HCT116 (cell line): ENCODE measurements at regions not wholly inside any gene's neighbourhood (a gene's known extent, or its start where the extent isn't known, plus 50 kb on each side); places are given as distances from the start of the nearest gene placed in this dataset.

Source experiments
- ATAC-seq: fragments of 200-7000 bp; cut with Tn5 transposase; 2 replicates; pipeline ENCODE4 v1.9.1; 2020; ENCODE audit warnings: mild to moderate bottlenecking, moderate library complexity
- BruUV-seq: library from RNA; stranded (reverse); fragments of 400-500 nt; replicated peaks from 2 replicates; lab custom pipeline; 2021; lab: Mats Ljungman, UMichigan
- CTCF ChIA-PET: fragments of 300-600 bp; sonication (Branson Sonifier 250); formaldehyde crosslinking; loops from one replicate; lab custom pipeline; 2021; ENCODE audit warnings: antibody characterized with exemption; lab: Charles Lee
- POLR2A ChIA-PET: fragments of 300-600, 350-600 bp; sonication (Branson Sonifier 250); formaldehyde crosslinking; loops from one replicate; lab custom pipeline; 2021; ENCODE audit warnings: antibody characterized with exemption; lab: Charles Lee
- RAD21 ChIA-PET, 2 experiments: fragments of 300-600 bp; sonication (Branson Sonifier 250); formaldehyde crosslinking; loops; one replicate each; lab custom pipeline; 2023; ENCODE audit warnings: low total read pairs in 2 of 2; ENCODE audit not compliant: uncharacterized antibody in 2 of 2, unreplicated experiment in 2 of 2, low non-redundant PET in 1 of 2; lab: Charles Lee
- DNase-seq: peaks from one replicate; pipeline ENCODE4 v3.0.0-alpha.2; 2010; ENCODE audit warnings: low read depth, low spot score
- H2AFZ ChIP-seq: fragments of 200-600 bp; shearing (Covaris generic), sonication (generic); 2 replicates; pipeline ENCODE4 v1.6.1; 2017; ENCODE audit warnings: low read depth, mixed run types, mixed read lengths, antibody characterized with exemption, low read length; ENCODE audit not compliant: poor library complexity, severe bottlenecking
- H3K27ac ChIP-seq: 2 replicates; pipeline ENCODE4 v1.5.1; 2012; ENCODE audit warnings: low read depth, low read length
- H3K27me3 ChIP-seq: fragments of 200-600 bp; sonication (generic); 2 replicates; pipeline ENCODE4 v1.6.1; 2016; ENCODE audit warnings: mixed run types, low read length, mixed read lengths; ENCODE audit not compliant: insufficient read depth
- H3K36me3 ChIP-seq, 2 experiments: fragments of 200-500 bp in 1 of 2; fragments of 200-600 bp in 1 of 2; sonication (Bioruptor generic) in 1 of 2; sonication (generic) in 1 of 2; 2 replicates each; pipeline versions ENCODE4 v1.5.1 to v1.6.1; 2014 to 2016; ENCODE audit warnings: low read length in 2 of 2, inconsistent platforms in 1 of 2, mixed read lengths in 1 of 2, mixed run types in 1 of 2; ENCODE audit not compliant: insufficient read depth in 2 of 2, control insufficient read depth in 1 of 2
- H3K4me1 ChIP-seq, 2 experiments: fragments of 200-600 bp in 1 of 2; sonication (generic) in 1 of 2; 2 replicates each; pipeline versions ENCODE4 v1.5.1 to v1.6.1; 2012 to 2017; ENCODE audit warnings: low read length in 2 of 2, inconsistent platforms in 1 of 2, mild to moderate bottlenecking in 1 of 2, mixed read lengths in 1 of 2, mixed run types in 1 of 2, moderate library complexity in 1 of 2; ENCODE audit not compliant: insufficient read depth in 2 of 2, control insufficient read depth in 1 of 2
- H3K4me2 ChIP-seq: fragments of 200-600 bp; sonication (generic); 2 replicates; pipeline ENCODE4 v1.6.1; 2017; ENCODE audit warnings: mixed run types, low read length, mixed read lengths
- H3K4me3 ChIP-seq, 2 experiments: fragments of 200-600 bp in 1 of 2; sonication (generic) in 1 of 2; replicated peaks in 1 of 2; 2 replicates each; pipeline ENCODE4 v1.5.1; 2011 to 2016; ENCODE audit warnings: low read length in 2 of 2, control low read depth in 1 of 2, low read depth in 1 of 2, mild to moderate bottlenecking in 1 of 2, mixed read lengths in 1 of 2, mixed run types in 1 of 2
- H3K79me2 ChIP-seq: fragments of 200-600 bp; sonication (generic); 2 replicates; pipeline ENCODE4 v1.6.1; 2017; ENCODE audit warnings: mild to moderate bottlenecking, mixed run types, low read length, moderate library complexity, mixed read lengths; ENCODE audit not compliant: insufficient read depth
- H3K9ac ChIP-seq: fragments of 200-600 bp; sonication (generic); 2 replicates; pipeline ENCODE4 v1.6.1; 2016; ENCODE audit warnings: low read length, mixed read lengths
- H3K9me2 ChIP-seq: fragments of 200-600 bp; sonication (generic), shearing (Covaris generic); 2 replicates; pipeline ENCODE4 v1.6.1; 2017; ENCODE audit warnings: mixed run types, mild to moderate bottlenecking, moderate library complexity; ENCODE audit not compliant: insufficient read depth
- H3K9me3 ChIP-seq, 2 experiments: fragments of 200-500 bp in 1 of 2; fragments of 200-600 bp in 1 of 2; sonication (Bioruptor generic) in 1 of 2; sonication (generic) in 1 of 2; 2 replicates each; pipeline ENCODE4 v1.6.1; 2014 to 2017; ENCODE audit warnings: low read length in 2 of 2, mixed read lengths in 2 of 2, inconsistent platforms in 1 of 2, low read depth in 1 of 2, mild to moderate bottlenecking in 1 of 2, mixed run types in 1 of 2, moderate library complexity in 1 of 2; ENCODE audit not compliant: control insufficient read depth in 1 of 2, insufficient read depth in 1 of 2
- H4K20me1 ChIP-seq: fragments of 200-600 bp; sonication (generic), shearing (Covaris generic); 2 replicates; pipeline ENCODE4 v1.6.1; 2017; ENCODE audit warnings: mixed run types, mild to moderate bottlenecking, moderate library complexity; ENCODE audit not compliant: insufficient read depth
- CTCF ChIP-seq, 3 experiments: fragments of 200-600 bp in 1 of 3; sonication (generic) in 1 of 3; IDR thresholded peaks in 2 of 3; conservative IDR thresholded peaks in 1 of 3; 2 replicates each; pipeline ENCODE4 v1.5.1; 2012 to 2017; ENCODE audit warnings: low read depth in 2 of 3, low read length in 2 of 3, antibody characterized with exemption in 1 of 3, borderline replicate concordance in 1 of 3, control low read depth in 1 of 3, mild to moderate bottlenecking in 1 of 3, mixed read lengths in 1 of 3, mixed run types in 1 of 3, moderate library complexity in 1 of 3; ENCODE audit not compliant: insufficient read depth in 1 of 3
- EGR1 ChIP-seq: IDR thresholded peaks from 2 replicates; pipeline ENCODE4 v1.6.1; 2012; ENCODE audit warnings: low read depth
- ELF1 ChIP-seq: IDR thresholded peaks from 2 replicates; pipeline ENCODE4 v1.6.1; 2012; ENCODE audit warnings: low read depth, borderline replicate concordance
- EZH2 ChIP-seq: fragments of 200-600 bp; sonication (generic); IDR thresholded peaks from 2 replicates; pipeline ENCODE4 v1.6.1; 2017; ENCODE audit warnings: antibody characterized with exemption, mixed run types
- POLR2A ChIP-seq: IDR thresholded peaks from 2 replicates; pipeline ENCODE4 v1.7.0; 2011; ENCODE audit warnings: borderline replicate concordance; ENCODE audit not compliant: insufficient read depth, insufficient read length; ENCODE audit errors: extremely low read depth
- POLR2AphosphoS5 ChIP-seq: IDR thresholded peaks from 2 replicates; pipeline ENCODE4 v1.6.1; 2011; ENCODE audit warnings: mild to moderate bottlenecking, low read depth, low read length, moderate library complexity
- RAD21 ChIP-seq: IDR thresholded peaks from 2 replicates; pipeline ENCODE4 v1.6.1; 2012; ENCODE audit warnings: low read depth, mild to moderate bottlenecking
- SP1 ChIP-seq: IDR thresholded peaks from 2 replicates; pipeline ENCODE4 v1.6.1; 2012; ENCODE audit warnings: low read depth
- SRF ChIP-seq: IDR thresholded peaks from 2 replicates; pipeline ENCODE4 v1.6.1; 2012; ENCODE audit warnings: low read depth
- TCF7L2 ChIP-seq: IDR thresholded peaks from 2 replicates; pipeline ENCODE4 v1.7.0; 2011; ENCODE audit warnings: borderline replicate concordance, inconsistent platforms; ENCODE audit not compliant: insufficient read depth, insufficient read length; ENCODE audit errors: extremely low read depth
- YY1 ChIP-seq: IDR thresholded peaks from 2 replicates; pipeline ENCODE4 v1.6.1; 2011; ENCODE audit warnings: low read length, low read depth, moderate library complexity, mild to moderate bottlenecking; ENCODE audit not compliant: insufficient replicate concordance; ENCODE audit errors: extremely low read depth
- ZFX ChIP-seq: fragments of 450-650 bp; IDR thresholded peaks from 2 replicates; pipeline ENCODE4 v1.6.1; 2017
- intact Hi-C: fragments of 100-400 bp; cut with micrococcal nuclease; formaldehyde crosslinking; loops from 2 replicates; pipeline ENCODE4 v1.10.0; 2022
- TF ChIP-seq, protein P1 (sequence below): IDR thresholded peaks from 2 replicates; pipeline ENCODE4 v1.6.1; 2012
- TF ChIP-seq, protein P2 (sequence below): IDR thresholded peaks from 2 replicates; pipeline ENCODE4 v1.6.1; 2012; ENCODE audit warnings: low read depth
- TF ChIP-seq, protein P3 (sequence below): IDR thresholded peaks from 2 replicates; pipeline ENCODE4 v1.6.1; 2012

GRCh38 chr11:103547691-103548090 is 438.5 kb downstream of the DYNC2H1 start:
- TF ChIP-seq ZFX: no peak
- TF ChIP-seq POLR2AphosphoS5: no peak
- TF ChIP-seq TCF7L2: no peak
- no peak for TF ChIP-seq EZH2
- TF ChIP-seq ELF1: no peak
- Histone ChIP-seq H3K9me2 (no peaks in the 10 kb centered on the region), H3K36me3 (no peaks in the 10 kb centered on the region), H3K4me2 (no peak overlapping the region), H3K9me3 (no peaks in the 10 kb centered on the region), H3K79me2 (no peaks in the 10 kb centered on the region), H4K20me1 (no peaks in the 10 kb centered on the region), H3K27ac (no peak overlapping the region), H3K4me3 (no peak overlapping the region), H3K9ac (no peak overlapping the region), H2AFZ (no peak overlapping the region), H3K4me1 (no peaks in the 10 kb centered on the region), H3K27me3 (no peaks in the 10 kb centered on the region)
- ChIA-PET CTCF (no interaction called here), POLR2A (no interaction called here), RAD21 (no interaction called here)
- ATAC-seq (no peak), DNase-seq (no peak)
- no TSS peak for BruUV-seq
- intact Hi-C loops: loop anchor here (1.0 kb wide), 1 partner anchor 18 kb away; no protein-coding TSS in a partner anchor

GRCh38 chr11:103548838-103549237 is 439.6 kb downstream of the DYNC2H1 start:
- ChIA-PET POLR2A (no interaction called here), RAD21 (no interaction called here), CTCF (no interaction called here)
- no peaks in the 10 kb centered on the region for H3K36me3 ChIP-seq
- ATAC-seq: no peak
- DNase-seq: no peak
- no TSS peak for BruUV-seq
- H3K27ac ChIP-seq: no peak overlapping the region
- no peaks in the 10 kb centered on the region for H3K27me3 ChIP-seq
- no peak overlapping the region for H2AFZ ChIP-seq
- no peaks in the 10 kb centered on the region for H3K9me2 ChIP-seq
- no peaks in the 10 kb centered on the region for H3K9me3 ChIP-seq
- no peak overlapping the region for H3K4me2 ChIP-seq
- H4K20me1 ChIP-seq: no peaks in the 10 kb centered on the region
- no peak overlapping the region for H3K4me3 ChIP-seq
- H3K9ac ChIP-seq: no peak overlapping the region
- TF ChIP-seq SRF: no peak
- TF ChIP-seq ZFX: no peak
- TF ChIP-seq, protein P1, sequence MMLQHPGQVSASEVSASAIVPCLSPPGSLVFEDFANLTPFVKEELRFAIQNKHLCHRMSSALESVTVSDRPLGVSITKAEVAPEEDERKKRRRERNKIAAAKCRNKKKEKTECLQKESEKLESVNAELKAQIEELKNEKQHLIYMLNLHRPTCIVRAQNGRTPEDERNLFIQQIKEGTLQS: no peak
- no peak for TF ChIP-seq POLR2A
- TF ChIP-seq, protein P2, sequence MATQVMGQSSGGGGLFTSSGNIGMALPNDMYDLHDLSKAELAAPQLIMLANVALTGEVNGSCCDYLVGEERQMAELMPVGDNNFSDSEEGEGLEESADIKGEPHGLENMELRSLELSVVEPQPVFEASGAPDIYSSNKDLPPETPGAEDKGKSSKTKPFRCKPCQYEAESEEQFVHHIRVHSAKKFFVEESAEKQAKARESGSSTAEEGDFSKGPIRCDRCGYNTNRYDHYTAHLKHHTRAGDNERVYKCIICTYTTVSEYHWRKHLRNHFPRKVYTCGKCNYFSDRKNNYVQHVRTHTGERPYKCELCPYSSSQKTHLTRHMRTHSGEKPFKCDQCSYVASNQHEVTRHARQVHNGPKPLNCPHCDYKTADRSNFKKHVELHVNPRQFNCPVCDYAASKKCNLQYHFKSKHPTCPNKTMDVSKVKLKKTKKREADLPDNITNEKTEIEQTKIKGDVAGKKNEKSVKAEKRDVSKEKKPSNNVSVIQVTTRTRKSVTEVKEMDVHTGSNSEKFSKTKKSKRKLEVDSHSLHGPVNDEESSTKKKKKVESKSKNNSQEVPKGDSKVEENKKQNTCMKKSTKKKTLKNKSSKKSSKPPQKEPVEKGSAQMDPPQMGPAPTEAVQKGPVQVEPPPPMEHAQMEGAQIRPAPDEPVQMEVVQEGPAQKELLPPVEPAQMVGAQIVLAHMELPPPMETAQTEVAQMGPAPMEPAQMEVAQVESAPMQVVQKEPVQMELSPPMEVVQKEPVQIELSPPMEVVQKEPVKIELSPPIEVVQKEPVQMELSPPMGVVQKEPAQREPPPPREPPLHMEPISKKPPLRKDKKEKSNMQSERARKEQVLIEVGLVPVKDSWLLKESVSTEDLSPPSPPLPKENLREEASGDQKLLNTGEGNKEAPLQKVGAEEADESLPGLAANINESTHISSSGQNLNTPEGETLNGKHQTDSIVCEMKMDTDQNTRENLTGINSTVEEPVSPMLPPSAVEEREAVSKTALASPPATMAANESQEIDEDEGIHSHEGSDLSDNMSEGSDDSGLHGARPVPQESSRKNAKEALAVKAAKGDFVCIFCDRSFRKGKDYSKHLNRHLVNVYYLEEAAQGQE: no peak
- TF ChIP-seq EZH2: no peak
- TF ChIP-seq, protein P3, sequence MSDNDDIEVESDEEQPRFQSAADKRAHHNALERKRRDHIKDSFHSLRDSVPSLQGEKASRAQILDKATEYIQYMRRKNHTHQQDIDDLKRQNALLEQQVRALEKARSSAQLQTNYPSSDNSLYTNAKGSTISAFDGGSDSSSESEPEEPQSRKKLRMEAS: no peak
- TF ChIP-seq CTCF (IDR thresholded peaks at IDR 0.05 in 2 of 3, conservative IDR thresholded peaks at IDR 0.05 in 1 of 3; ENCODE audit: borderline replicate concordance in 1 of 3, insufficient read depth in 1 of 3, low read depth in 2 of 3, low read length in 2 of 3): no peak
- no peak for TF ChIP-seq TCF7L2
- TF ChIP-seq RAD21: no peak
- no peak for TF ChIP-seq YY1
- TF ChIP-seq EGR1: no peak
- TF ChIP-seq SP1: no peak
- TF ChIP-seq ELF1: no peak
- intact Hi-C loops: no loop called here
- H3K4me1 ChIP-seq: no peaks in the 10 kb centered on the region
- H3K79me2 ChIP-seq: no peaks in the 10 kb centered on the region
